Transverse colon (tissue), 3 donors: ENCODE measurements at regions not wholly inside any gene's neighbourhood (a gene's known extent, or its start where the extent isn't known, plus 50 kb on each side); places are given as distances from the start of the nearest gene placed in this dataset.

Experiments
- EP300 ChIP-seq: sonication (generic); formaldehyde crosslinking; IDR thresholded peaks from one replicate; pipeline ENCODE4 v1.6.1; 2017; ENCODE audit warnings: antibody characterized with exemption, low read depth
- POLR2A ChIP-seq: fragments of 450-650 bp; IDR thresholded peaks from one replicate; pipeline ENCODE4 v1.6.1; 2016; ENCODE audit warnings: antibody characterized with exemption, mild to moderate bottlenecking, moderate library complexity
- POLR2AphosphoS5 ChIP-seq, 3 donors: sonication (generic); formaldehyde crosslinking; IDR thresholded peaks; one replicate each; pipeline ENCODE4 v1.6.1; 2016; ENCODE audit warnings: antibody characterized with exemption in 3 of 3

GRCh38 chr10:117752103-117752502 is 209.6 kb downstream of the EMX2 start:
- TF ChIP-seq EP300: no peak
- no peak for TF ChIP-seq POLR2A
- TF ChIP-seq POLR2AphosphoS5 (IDR thresholded peaks at IDR 0.05): no peak
